Mesothelial cell of epicardium (in vitro differentiated cells): ENCODE measurements at regions not wholly inside any gene's neighbourhood (a gene's known extent, or its start where the extent isn't known, plus 50 kb on each side); places are given as distances from the start of the nearest gene placed in this dataset.

ENCODE experiments used
- DNase-seq, 2 experiments: peaks; one replicate each; pipeline ENCODE4 v3.0.0; 2021; ENCODE audit warnings: low spot score in 2 of 2; ENCODE audit not compliant: unreplicated experiment in 2 of 2
- H3K27ac Mint-ChIP-seq: 2 replicates; pipeline ENCODE4 v1.8.0; 2021; ENCODE audit warnings: mixed read lengths
- H3K27me3 Mint-ChIP-seq: 2 replicates; pipeline ENCODE4 v1.8.0; 2021; ENCODE audit warnings: low read depth, mixed read lengths
- H3K36me3 Mint-ChIP-seq: 2 replicates; pipeline ENCODE4 v1.8.0; 2021; ENCODE audit warnings: mixed read lengths
- H3K4me1 Mint-ChIP-seq: 2 replicates; pipeline ENCODE4 v1.8.0; 2021; ENCODE audit warnings: mixed read lengths
- H3K4me3 Mint-ChIP-seq: 2 replicates; pipeline ENCODE4 v1.8.0; 2021; ENCODE audit warnings: mild to moderate bottlenecking, moderate library complexity, mixed read lengths
- H3K9me3 Mint-ChIP-seq: 2 replicates; pipeline ENCODE4 v1.8.0; 2021; ENCODE audit warnings: mixed read lengths
- CTCF ChIP-seq: fragments of 200-600 bp; sonication (generic); IDR thresholded peaks from one replicate; pipeline ENCODE4 v1.5.0; 2021; ENCODE audit warnings: antibody characterized with exemption; ENCODE audit not compliant: unreplicated experiment

GRCh38 chr1:19547814-19548213, 62.5 kb upstream of the CAPZB start:
- DNase-seq = no peak
- no peak for TF ChIP-seq CTCF
- Mint-ChIP-seq H3K9me3 (peaks cover 66% of the 10 kb centered on the region), H3K27me3 (peaks cover 4% of the 10 kb centered on the region), H3K4me1 (no peaks in the 10 kb centered on the region), H3K36me3 (no peaks in the 10 kb centered on the region), H3K27ac (no peak overlapping the region), H3K4me3 (no peak overlapping the region)

GRCh38 chr1:19536519-19536918, 51.2 kb upstream of the CAPZB start:
- Mint-ChIP-seq H3K9me3 (peaks cover 13% of the 10 kb centered on the region), H3K27ac (no peak overlapping the region), H3K4me1 (no peaks in the 10 kb centered on the region), H3K4me3 (no peak overlapping the region), H3K36me3 (peaks cover 3% of the 10 kb centered on the region), H3K27me3 (no peaks in the 10 kb centered on the region)
- no peak for DNase-seq
- no peak for TF ChIP-seq CTCF

GRCh38 chr1:19535214-19535613, 49.9 kb upstream of the CAPZB start:
- H3K27me3 Mint-ChIP-seq = no peaks in the 10 kb centered on the region
- DNase-seq = no peak
- TF ChIP-seq CTCF = no peak
- peaks cover 16% of the 10 kb centered on the region for H3K9me3 Mint-ChIP-seq
- H3K4me3 Mint-ChIP-seq = no peak overlapping the region
- H3K27ac Mint-ChIP-seq = no peak overlapping the region
- no peaks in the 10 kb centered on the region for H3K4me1 Mint-ChIP-seq
- H3K36me3 Mint-ChIP-seq = peaks cover 3% of the 10 kb centered on the region
